Uterus (tissue), 3 donors: ENCODE measurements at regions not wholly inside any gene's neighbourhood (a gene's known extent, or its start where the extent isn't known, plus 50 kb on each side); places are given as distances from the start of the nearest gene placed in this dataset.

Source experiments
- DNase-seq, 2 donors: peaks; one replicate each; pipeline ENCODE4 v3.0.0-alpha.2; 2019 to 2020
- H3K27ac ChIP-seq, 2 donors: fragments of 200-600 bp; sonication (generic); 1 replicate in 1 of 2; 2 replicates in 1 of 2; pipeline ENCODE4 v1.5.1; 2016 to 2018
- H3K27me3 ChIP-seq, 2 donors: fragments of 200-600 bp; sonication (generic); one replicate each; pipeline ENCODE4 v1.5.1; 2018 to 2019; ENCODE audit warnings: control low read depth in 1 of 2
- H3K36me3 ChIP-seq, 2 donors: fragments of 200-600 bp; sonication (generic); one replicate each; pipeline ENCODE4 v1.5.1; 2019; ENCODE audit warnings: control low read depth in 1 of 2
- H3K4me1 ChIP-seq, 2 donors: fragments of 200-600 bp; sonication (generic); one replicate each; pipeline ENCODE4 v1.5.1; 2018 to 2019; ENCODE audit warnings: control low read depth in 1 of 2
- H3K4me3 ChIP-seq, 2 donors: fragments of 200-600 bp; sonication (generic); 1 replicate in 1 of 2; 2 replicates in 1 of 2; pipeline ENCODE4 v1.5.1; 2018 to 2019; ENCODE audit warnings: mild to moderate bottlenecking in 1 of 2
- H3K9me3 ChIP-seq, 2 donors: fragments of 200-600 bp; sonication (generic); one replicate each; pipeline ENCODE4 v1.5.1; 2019; ENCODE audit warnings: control low read depth in 1 of 2
- CTCF ChIP-seq, 4 experiments: fragments of 200-600 bp in 2 of 4; fragments of 450-650 bp in 2 of 4; sonication (generic) in 2 of 4; IDR thresholded peaks; one replicate each; pipeline ENCODE4 v1.5.1; 2016 to 2019; ENCODE audit warnings: antibody characterized with exemption in 4 of 4, mild to moderate bottlenecking in 2 of 4, moderate library complexity in 1 of 4
- POLR2A ChIP-seq, 2 donors: fragments of 450-650 bp; IDR thresholded peaks; one replicate each; pipeline ENCODE4 v1.6.1; 2016; ENCODE audit warnings: antibody characterized with exemption in 2 of 2, mild to moderate bottlenecking in 1 of 2, moderate library complexity in 1 of 2
- intact Hi-C: fragments of 100-400 bp; cut with DNase I; formaldehyde crosslinking; loops from one replicate; pipeline ENCODE4 v1.15.1; 2023; ENCODE audit warnings: low total_unique reads
- donor health status: DM: yes; HTN: yes; CAD: no.

- Histone ChIP-seq H3K4me1 (no peaks in the 10 kb centered on the region), H3K27ac (no peak overlapping the region), H3K9me3 (no peaks in the 10 kb centered on the region), H3K27me3 (no peaks in the 10 kb centered on the region), H3K36me3 (no peaks in the 10 kb centered on the region), H3K4me3 (no peak overlapping the region)
- DNase-seq = no peak
- TF ChIP-seq CTCF (IDR thresholded peaks at IDR 0.05) = no peak
- no peak for TF ChIP-seq POLR2A (IDR thresholded peaks at IDR 0.05)
- intact Hi-C loops = no loop called here
Observed at GRCh38 chr20:39290575-39290974, 328.4 kb downstream of the DHX35 start.

- no peak overlapping the region for H3K27ac ChIP-seq
- no peaks in the 10 kb centered on the region for H3K4me1 ChIP-seq
- TF ChIP-seq POLR2A (IDR thresholded peaks at IDR 0.05) = no peak
- TF ChIP-seq CTCF (IDR thresholded peaks at IDR 0.05) = no peak
- DNase-seq = no peak
- no peak overlapping the region for H3K4me3 ChIP-seq
- no peaks in the 10 kb centered on the region for H3K9me3 ChIP-seq
- no peaks in the 10 kb centered on the region for H3K27me3 ChIP-seq
- H3K36me3 ChIP-seq = no peaks in the 10 kb centered on the region
- intact Hi-C loops = no loop called here
Observed at GRCh38 chr20:39289831-39290230, 327.7 kb downstream of the DHX35 start.

- DNase-seq = no peak
- Histone ChIP-seq H3K9me3 (no peaks in the 10 kb centered on the region), H3K27me3 (no peaks in the 10 kb centered on the region), H3K4me3 (no peak overlapping the region), H3K27ac (no peak overlapping the region), H3K36me3 (no peaks in the 10 kb centered on the region), H3K4me1 (no peaks in the 10 kb centered on the region)
- TF ChIP-seq POLR2A (IDR thresholded peaks at IDR 0.05) (no peak), CTCF (IDR thresholded peaks at IDR 0.05) (no peak)
- intact Hi-C loops = no loop called here
Observed at GRCh38 chr20:39289316-39289715, 327.2 kb downstream of the DHX35 start.

GRCh38 chr20:39283464-39283863, 321.3 kb downstream of the DHX35 start:
- DNase-seq = no peak
- TF ChIP-seq CTCF (IDR thresholded peaks at IDR 0.05) = no peak
- TF ChIP-seq POLR2A (IDR thresholded peaks at IDR 0.05) = no peak
- Histone ChIP-seq H3K27me3 (no peaks in the 10 kb centered on the region), H3K27ac (no peak overlapping the region), H3K9me3 (no peaks in the 10 kb centered on the region), H3K4me1 (no peaks in the 10 kb centered on the region), H3K4me3 (no peak overlapping the region), H3K36me3 (no peaks in the 10 kb centered on the region)
- intact Hi-C loops = no loop called here

- H3K27ac ChIP-seq = no peak overlapping the region
- H3K9me3 ChIP-seq = no peaks in the 10 kb centered on the region
- no peak for DNase-seq
- H3K4me1 ChIP-seq = no peaks in the 10 kb centered on the region
- TF ChIP-seq CTCF (IDR thresholded peaks at IDR 0.05) (no peak), POLR2A (IDR thresholded peaks at IDR 0.05) (no peak)
- H3K36me3 ChIP-seq = no peaks in the 10 kb centered on the region
- no peak overlapping the region for H3K4me3 ChIP-seq
- intact Hi-C loops = no loop called here
- no peaks in the 10 kb centered on the region for H3K27me3 ChIP-seq
Observed at GRCh38 chr20:39282619-39283092, 320.5 kb downstream of the DHX35 start.
